ENCODE measurements at regions not wholly inside any gene's neighbourhood (a gene's known extent, or its start where the extent isn't known, plus 50 kb on each side); places are given as distances from the start of the nearest gene placed in this dataset.

- Histone ChIP-seq H3K4me1 (no peaks in the 10 kb centered on the region), H3K27me3 (replicated peaks; ENCODE audit: control insufficient read depth, insufficient read depth, low read length) (no peaks in the 10 kb centered on the region), H3K9me3 (no peaks in the 10 kb centered on the region), H3K4me3 (ENCODE audit: low read depth, low read length) (no peak overlapping the region), H3K36me3 (ENCODE audit: control insufficient read depth, insufficient read depth, low read length) (no peaks in the 10 kb centered on the region)
- H3K27ac Mint-ChIP-seq (ENCODE audit: unreplicated experiment) = no peak overlapping the region
- BruUV-seq (replicated peaks) = no TSS peak
- H3K9me3 Mint-ChIP-seq (ENCODE audit: unreplicated experiment) = no peaks in the 10 kb centered on the region
- H3K36me3 Mint-ChIP-seq (ENCODE audit: insufficient read depth, unreplicated experiment) = no peaks in the 10 kb centered on the region
- no peak overlapping the region for H3K4me3 Mint-ChIP-seq (ENCODE audit: unreplicated experiment)
- H3K4me1 Mint-ChIP-seq (ENCODE audit: low read depth, unreplicated experiment) = no peaks in the 10 kb centered on the region
- intact Hi-C loops (cut with micrococcal nuclease; ENCODE audit: unreplicated experiment) = no loop called here
- POLR2A ChIA-PET = interaction anchor here (0.7 kb wide), 1 partner anchor 10 kb away, joined by 4 read pairs; no protein-coding TSS in a partner anchor
- TF ChIP-seq, protein P1, sequence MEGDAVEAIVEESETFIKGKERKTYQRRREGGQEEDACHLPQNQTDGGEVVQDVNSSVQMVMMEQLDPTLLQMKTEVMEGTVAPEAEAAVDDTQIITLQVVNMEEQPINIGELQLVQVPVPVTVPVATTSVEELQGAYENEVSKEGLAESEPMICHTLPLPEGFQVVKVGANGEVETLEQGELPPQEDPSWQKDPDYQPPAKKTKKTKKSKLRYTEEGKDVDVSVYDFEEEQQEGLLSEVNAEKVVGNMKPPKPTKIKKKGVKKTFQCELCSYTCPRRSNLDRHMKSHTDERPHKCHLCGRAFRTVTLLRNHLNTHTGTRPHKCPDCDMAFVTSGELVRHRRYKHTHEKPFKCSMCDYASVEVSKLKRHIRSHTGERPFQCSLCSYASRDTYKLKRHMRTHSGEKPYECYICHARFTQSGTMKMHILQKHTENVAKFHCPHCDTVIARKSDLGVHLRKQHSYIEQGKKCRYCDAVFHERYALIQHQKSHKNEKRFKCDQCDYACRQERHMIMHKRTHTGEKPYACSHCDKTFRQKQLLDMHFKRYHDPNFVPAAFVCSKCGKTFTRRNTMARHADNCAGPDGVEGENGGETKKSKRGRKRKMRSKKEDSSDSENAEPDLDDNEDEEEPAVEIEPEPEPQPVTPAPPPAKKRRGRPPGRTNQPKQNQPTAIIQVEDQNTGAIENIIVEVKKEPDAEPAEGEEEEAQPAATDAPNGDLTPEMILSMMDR (IDR thresholded peaks at IDR 0.05; ENCODE audit: insufficient read depth in 1 of 2, low read depth in 1 of 2, low read length in 1 of 2, severe bottlenecking in 1 of 2, unreplicated experiment in 1 of 2) = no peak
- peaks cover 13% of the 10 kb centered on the region for H3K27me3 Mint-ChIP-seq (ENCODE audit: insufficient read depth, unreplicated experiment)
- CTCF ChIA-PET = no interaction called here
- no peak for DNase-seq
Measured at GRCh38 chr3:44090036-44090435, 151.7 kb upstream of the TOPAZ1 start.

- no peak for DNase-seq
- no peaks in the 10 kb centered on the region for H3K4me1 ChIP-seq
- Mint-ChIP-seq H3K27ac (ENCODE audit: unreplicated experiment) (no peak overlapping the region), H3K4me3 (ENCODE audit: unreplicated experiment) (no peak overlapping the region), H3K27me3 (ENCODE audit: insufficient read depth, unreplicated experiment) (peaks cover 9% of the 10 kb centered on the region), H3K4me1 (ENCODE audit: low read depth, unreplicated experiment) (no peaks in the 10 kb centered on the region), H3K36me3 (ENCODE audit: insufficient read depth, unreplicated experiment) (no peaks in the 10 kb centered on the region), H3K9me3 (ENCODE audit: unreplicated experiment) (no peaks in the 10 kb centered on the region)
- TF ChIP-seq, protein P1 (IDR thresholded peaks at IDR 0.05; ENCODE audit: insufficient read depth in 1 of 2, low read depth in 1 of 2, low read length in 1 of 2, severe bottlenecking in 1 of 2, unreplicated experiment in 1 of 2) = no peak
- intact Hi-C loops (cut with micrococcal nuclease; ENCODE audit: unreplicated experiment) = no loop called here
- no peaks in the 10 kb centered on the region for H3K27me3 ChIP-seq (replicated peaks; ENCODE audit: control insufficient read depth, insufficient read depth, low read length)
- H3K9me3 ChIP-seq = no peaks in the 10 kb centered on the region
- ChIA-PET CTCF (no interaction called here), POLR2A (no interaction called here)
- H3K36me3 ChIP-seq (ENCODE audit: control insufficient read depth, insufficient read depth, low read length) = no peaks in the 10 kb centered on the region
- BruUV-seq (replicated peaks) = no TSS peak
- no peak overlapping the region for H3K4me3 ChIP-seq (ENCODE audit: low read depth, low read length)
Measured at GRCh38 chr3:44092497-44092896, 149.2 kb upstream of the TOPAZ1 start.

DNA sequence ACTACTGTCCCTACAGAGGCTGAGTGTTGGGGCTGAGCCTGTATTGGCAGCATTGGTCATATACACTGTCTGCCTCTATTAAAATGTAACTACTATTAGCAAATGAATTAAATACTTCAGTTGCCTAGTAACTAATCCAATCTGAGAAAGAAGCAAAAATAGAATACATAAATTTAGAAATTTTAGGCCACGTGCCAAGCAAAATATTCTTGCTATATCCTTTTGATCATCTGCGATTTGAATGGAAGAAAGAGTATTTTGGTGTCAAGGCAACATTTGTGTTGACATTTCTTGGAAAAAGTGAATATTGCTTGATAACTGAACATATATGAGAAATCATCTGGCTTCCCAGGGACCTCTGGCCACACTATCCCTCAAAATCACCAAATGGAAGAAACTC is 148.2 kb upstream of the TOPAZ1 start:
- no peak for DNase-seq
- BruUV-seq (replicated peaks) = no TSS peak
- H3K4me1 ChIP-seq = 0 out of 2 replicates have a peak, but pooled peaks cover 3% of the 10 kb centered on the region
- Mint-ChIP-seq H3K27ac (ENCODE audit: unreplicated experiment) (no peak overlapping the region), H3K9me3 (ENCODE audit: unreplicated experiment) (no peaks in the 10 kb centered on the region), H3K36me3 (ENCODE audit: insufficient read depth, unreplicated experiment) (no peaks in the 10 kb centered on the region), H3K27me3 (ENCODE audit: insufficient read depth, unreplicated experiment) (peaks cover 6% of the 10 kb centered on the region), H3K4me1 (ENCODE audit: low read depth, unreplicated experiment) (no peaks in the 10 kb centered on the region), H3K4me3 (ENCODE audit: unreplicated experiment) (no peak overlapping the region)
- no peak overlapping the region for H3K4me3 ChIP-seq (ENCODE audit: low read depth, low read length)
- intact Hi-C loops (cut with micrococcal nuclease; ENCODE audit: unreplicated experiment) = no loop called here
- TF ChIP-seq, protein P1 (IDR thresholded peaks at IDR 0.05; ENCODE audit: insufficient read depth in 1 of 2, low read depth in 1 of 2, low read length in 1 of 2, severe bottlenecking in 1 of 2, unreplicated experiment in 1 of 2) = no peak
- H3K36me3 ChIP-seq (ENCODE audit: control insufficient read depth, insufficient read depth, low read length) = no peaks in the 10 kb centered on the region
- no peaks in the 10 kb centered on the region for H3K27me3 ChIP-seq (replicated peaks; ENCODE audit: control insufficient read depth, insufficient read depth, low read length)
- H3K9me3 ChIP-seq = no peaks in the 10 kb centered on the region
- ChIA-PET CTCF (no interaction called here), POLR2A (no interaction called here)

Measured in Caco-2 (cell line).